Activated effector memory CD4-positive, alpha-beta T cell treated with anti-CD3 and anti-CD28 coated beads, Interleukin-2, amount 50 U/mL, for 16 hours (primary cell): ENCODE measurements at regions not wholly inside any gene's neighbourhood (a gene's known extent, or its start where the extent isn't known, plus 50 kb on each side); places are given as distances from the start of the nearest gene placed in this dataset.
"Not testable (repeated sequence)": the region's sequence is repeated elsewhere in the genome, so short reads cannot be mapped to it uniquely, and the experiment has no call there.

Experiments
- DNase-seq: peaks from one replicate; pipeline ENCODE4 v3.0.0-alpha.2; 2020

GRCh38 chr2:133843091-133843490, 274.8 kb upstream of the NCKAP5 start:
- no peak for DNase-seq

GRCh38 chr2:133843551-133843950, 275.3 kb upstream of the NCKAP5 start:
- no peak for DNase-seq

- peak; percentile 81 for DNase-seq
Measured at GRCh38 chr2:133844214-133844892, 276.1 kb upstream of the NCKAP5 start.

GRCh38 chr2:133846476-133846875, 278.2 kb upstream of the NCKAP5 start:
- DNase-seq = no peak

- no peak for DNase-seq
Measured at GRCh38 chr2:133847591-133847990, 279.3 kb upstream of the NCKAP5 start.

- DNase-seq = no peak
Measured at GRCh38 chr2:133848111-133848649, 279.9 kb upstream of the NCKAP5 start.

GRCh38 chr2:133849341-133849740, 281.1 kb upstream of the NCKAP5 start:
- DNase-seq = no peak

- DNase-seq = no peak
Measured at GRCh38 chr2:133854603-133855200, 286.4 kb upstream of the NCKAP5 start.

- DNase-seq = no peak
Measured at GRCh38 chr2:133855526-133855925, 287.3 kb upstream of the NCKAP5 start.

- no peak for DNase-seq
Measured at GRCh38 chr2:133856678-133857077, 288.4 kb upstream of the NCKAP5 start.

GRCh38 chr2:133859578-133859977, 291.3 kb upstream of the NCKAP5 start:
- no peak for DNase-seq

- DNase-seq = no peak
Measured at GRCh38 chr2:133862400-133862977, 294.2 kb upstream of the NCKAP5 start.

GRCh38 chr2:133863106-133863800, 295.0 kb upstream of the NCKAP5 start:
- no peak for DNase-seq

GRCh38 chr2:133865141-133865540, 296.9 kb upstream of the NCKAP5 start:
- no peak for DNase-seq

GRCh38 chr2:133867166-133867565, 298.9 kb upstream of the NCKAP5 start:
- no peak for DNase-seq

- DNase-seq = no peak
Measured at GRCh38 chr2:133871545-133872209, 303.4 kb upstream of the NCKAP5 start.

- no peak for DNase-seq
Measured at GRCh38 chr2:133878326-133878725, 310.1 kb upstream of the NCKAP5 start.

GRCh38 chr2:133879703-133880102, 311.4 kb upstream of the NCKAP5 start:
- no peak for DNase-seq

GRCh38 chr2:133882159-133882558, 313.9 kb upstream of the NCKAP5 start:
- DNase-seq = not testable (repeated sequence)

- no peak for DNase-seq
Measured at GRCh38 chr2:133884739-133885381, 316.6 kb upstream of the NCKAP5 start.

GRCh38 chr2:133885847-133886246, 317.6 kb upstream of the NCKAP5 start:
- no peak for DNase-seq
